ENCODE measurements at regions not wholly inside any gene's neighbourhood (a gene's known extent, or its start where the extent isn't known, plus 50 kb on each side); places are given as distances from the start of the nearest gene placed in this dataset.

DNA sequence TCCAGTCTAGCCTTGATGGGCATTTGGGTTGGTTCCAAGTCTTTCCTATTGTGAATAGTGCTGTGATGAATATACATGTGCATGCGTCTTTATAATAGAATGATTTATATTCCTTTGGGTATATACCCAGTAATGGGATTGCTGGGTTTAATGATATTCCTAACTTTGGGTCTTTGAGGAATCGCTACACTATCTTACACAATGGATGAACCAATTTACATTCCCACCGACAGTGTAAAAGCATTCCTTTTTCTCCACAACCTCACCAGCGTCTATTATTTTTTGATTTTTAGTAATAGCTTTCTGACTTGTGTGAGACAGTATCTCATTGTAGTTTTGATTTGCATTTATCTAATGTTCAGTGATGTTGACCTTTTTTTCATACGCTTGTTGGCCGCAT is 1040.1 kb downstream of the MAT2B start:
- TF ChIP-seq, protein P1, sequence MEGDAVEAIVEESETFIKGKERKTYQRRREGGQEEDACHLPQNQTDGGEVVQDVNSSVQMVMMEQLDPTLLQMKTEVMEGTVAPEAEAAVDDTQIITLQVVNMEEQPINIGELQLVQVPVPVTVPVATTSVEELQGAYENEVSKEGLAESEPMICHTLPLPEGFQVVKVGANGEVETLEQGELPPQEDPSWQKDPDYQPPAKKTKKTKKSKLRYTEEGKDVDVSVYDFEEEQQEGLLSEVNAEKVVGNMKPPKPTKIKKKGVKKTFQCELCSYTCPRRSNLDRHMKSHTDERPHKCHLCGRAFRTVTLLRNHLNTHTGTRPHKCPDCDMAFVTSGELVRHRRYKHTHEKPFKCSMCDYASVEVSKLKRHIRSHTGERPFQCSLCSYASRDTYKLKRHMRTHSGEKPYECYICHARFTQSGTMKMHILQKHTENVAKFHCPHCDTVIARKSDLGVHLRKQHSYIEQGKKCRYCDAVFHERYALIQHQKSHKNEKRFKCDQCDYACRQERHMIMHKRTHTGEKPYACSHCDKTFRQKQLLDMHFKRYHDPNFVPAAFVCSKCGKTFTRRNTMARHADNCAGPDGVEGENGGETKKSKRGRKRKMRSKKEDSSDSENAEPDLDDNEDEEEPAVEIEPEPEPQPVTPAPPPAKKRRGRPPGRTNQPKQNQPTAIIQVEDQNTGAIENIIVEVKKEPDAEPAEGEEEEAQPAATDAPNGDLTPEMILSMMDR (IDR thresholded peaks at IDR 0.05; ENCODE audit: insufficient read depth, low read length, poor library complexity, severe bottlenecking) = no peak
- Histone ChIP-seq H3K36me3 (ENCODE audit: control insufficient read depth, insufficient read depth, low read length) (no peaks in the 10 kb centered on the region), H3K4me3 (ENCODE audit: low read depth, low read length) (no peak overlapping the region), H3K27me3 (ENCODE audit: control insufficient read depth, insufficient read depth, low read length) (no peaks in the 10 kb centered on the region)
- DNase-seq (ENCODE audit: low read depth) = no peak

DNA sequence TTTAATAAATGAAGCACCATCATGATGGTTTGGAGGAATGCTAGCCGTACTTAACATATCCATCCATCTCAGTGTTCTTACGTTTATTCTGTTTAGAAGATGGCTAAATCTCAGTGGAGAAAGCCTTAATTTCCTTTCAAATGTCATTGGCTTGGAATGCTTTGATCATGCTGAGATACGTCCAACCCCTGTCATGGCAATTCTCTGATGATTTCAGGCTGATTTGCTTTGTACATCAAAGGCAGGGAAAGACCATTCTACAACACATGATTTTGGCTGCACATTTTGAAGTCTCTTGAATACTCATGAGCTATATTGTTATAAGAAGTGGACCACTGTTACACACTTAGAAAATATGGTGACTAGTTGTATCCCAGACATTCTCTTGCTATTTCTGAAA is 1048.4 kb downstream of the MAT2B start:
- DNase-seq (ENCODE audit: low read depth) = no peak
- Histone ChIP-seq H3K4me3 (ENCODE audit: low read depth, low read length) (no peak overlapping the region), H3K36me3 (ENCODE audit: control insufficient read depth, insufficient read depth, low read length) (no peaks in the 10 kb centered on the region), H3K27me3 (ENCODE audit: control insufficient read depth, insufficient read depth, low read length) (no peaks in the 10 kb centered on the region)
- TF ChIP-seq, protein P1 (IDR thresholded peaks at IDR 0.05; ENCODE audit: insufficient read depth, low read length, poor library complexity, severe bottlenecking) = no peak

DNA sequence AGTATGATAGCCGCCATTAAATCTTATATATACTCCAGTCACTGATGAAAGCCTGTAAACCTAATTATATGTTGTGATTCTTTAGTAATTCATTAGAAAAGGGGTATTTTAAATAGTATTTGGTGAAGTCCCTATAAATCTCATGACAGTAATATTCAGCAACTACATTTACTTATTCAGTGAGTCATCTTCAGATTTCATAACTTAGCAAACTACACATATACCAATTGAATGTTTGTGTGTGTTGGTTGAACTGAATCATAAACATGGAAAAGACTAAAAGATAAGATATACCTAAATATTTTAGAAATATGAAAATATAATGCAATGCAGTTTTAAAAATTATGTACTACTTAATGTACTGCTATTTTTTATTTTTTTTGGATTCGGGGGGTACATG is 1050.4 kb downstream of the MAT2B start:
- no peak overlapping the region for H3K4me3 ChIP-seq (ENCODE audit: low read depth, low read length)
- TF ChIP-seq, protein P1 (IDR thresholded peaks at IDR 0.05; ENCODE audit: insufficient read depth, low read length, poor library complexity, severe bottlenecking) = no peak
- H3K36me3 ChIP-seq (ENCODE audit: control insufficient read depth, insufficient read depth, low read length) = no peaks in the 10 kb centered on the region
- no peak for DNase-seq (ENCODE audit: low read depth)
- no peaks in the 10 kb centered on the region for H3K27me3 ChIP-seq (ENCODE audit: control insufficient read depth, insufficient read depth, low read length)

DNA sequence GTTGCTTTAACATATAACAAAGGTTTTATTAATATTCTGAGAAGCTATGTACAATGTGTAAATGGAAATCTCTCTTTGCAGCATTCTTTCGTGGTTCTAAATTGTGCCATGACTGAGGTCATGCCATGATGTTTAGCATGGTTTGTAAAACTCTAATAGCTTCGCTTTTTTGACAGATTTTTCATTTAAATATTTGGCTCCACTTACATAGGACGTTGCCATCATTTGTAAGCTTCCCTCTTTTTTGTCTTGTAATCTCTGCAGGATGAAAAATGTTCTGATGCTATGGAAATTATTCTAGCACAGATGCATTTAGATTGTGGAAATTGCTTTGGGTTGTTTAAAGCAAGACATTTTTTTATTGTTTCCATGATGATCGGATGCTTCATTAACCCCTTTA is 1054.8 kb downstream of the MAT2B start:
- Histone ChIP-seq H3K27me3 (ENCODE audit: control insufficient read depth, insufficient read depth, low read length) (no peaks in the 10 kb centered on the region), H3K36me3 (ENCODE audit: control insufficient read depth, insufficient read depth, low read length) (no peaks in the 10 kb centered on the region), H3K4me3 (ENCODE audit: low read depth, low read length) (no peak overlapping the region)
- no peak for DNase-seq (ENCODE audit: low read depth)
- TF ChIP-seq, protein P1 (IDR thresholded peaks at IDR 0.05; ENCODE audit: insufficient read depth, low read length, poor library complexity, severe bottlenecking) = no peak

DNA sequence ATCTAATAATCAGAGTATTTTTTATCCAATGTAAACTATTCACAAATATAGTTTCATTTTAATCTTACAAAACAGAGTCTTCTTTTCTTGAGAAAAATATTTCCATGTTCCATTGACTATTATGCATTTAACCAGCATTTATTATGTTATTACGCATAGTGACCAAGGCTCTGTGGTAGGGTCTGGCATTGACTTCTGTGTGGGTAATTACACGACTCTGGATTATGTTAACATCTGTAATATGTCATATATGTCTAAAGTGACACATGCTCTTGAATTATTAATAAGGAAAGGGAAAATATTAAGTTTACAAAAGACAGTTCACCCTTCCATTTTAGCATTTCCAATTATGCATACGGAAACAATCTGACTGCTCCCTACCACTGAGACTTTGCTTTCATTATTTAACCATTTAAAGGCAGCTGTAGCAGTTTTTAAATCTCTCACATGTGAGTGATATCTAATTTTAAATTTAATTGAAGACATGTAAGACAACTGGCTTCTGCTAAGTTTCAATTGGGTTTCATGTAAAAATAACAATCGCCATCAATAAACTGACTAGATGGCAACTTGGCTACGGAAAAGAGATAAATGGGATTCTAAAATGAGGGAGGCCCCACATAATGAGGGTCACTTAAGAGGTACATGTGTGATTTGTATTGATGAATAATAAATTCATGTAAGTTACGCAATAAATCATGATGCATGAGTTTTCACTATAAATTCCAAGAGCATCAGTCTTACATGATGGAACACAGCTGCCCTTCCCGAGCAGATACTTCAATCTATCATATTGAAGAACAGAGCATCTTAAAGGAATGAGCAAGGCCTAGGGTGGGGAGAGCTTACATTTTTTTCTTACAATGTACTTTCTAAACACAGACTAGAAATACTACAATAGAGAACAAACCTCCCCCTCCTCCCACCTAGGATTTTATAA is 1056.8 kb downstream of the MAT2B start:
- DNase-seq (ENCODE audit: low read depth) = no peak
- H3K4me3 ChIP-seq (ENCODE audit: low read depth, low read length) = no peak overlapping the region
- no peaks in the 10 kb centered on the region for H3K36me3 ChIP-seq (ENCODE audit: control insufficient read depth, insufficient read depth, low read length)
- H3K27me3 ChIP-seq (ENCODE audit: control insufficient read depth, insufficient read depth, low read length) = no peaks in the 10 kb centered on the region
- TF ChIP-seq, protein P1 (IDR thresholded peaks at IDR 0.05; ENCODE audit: insufficient read depth, low read length, poor library complexity, severe bottlenecking) = no peak

DNA sequence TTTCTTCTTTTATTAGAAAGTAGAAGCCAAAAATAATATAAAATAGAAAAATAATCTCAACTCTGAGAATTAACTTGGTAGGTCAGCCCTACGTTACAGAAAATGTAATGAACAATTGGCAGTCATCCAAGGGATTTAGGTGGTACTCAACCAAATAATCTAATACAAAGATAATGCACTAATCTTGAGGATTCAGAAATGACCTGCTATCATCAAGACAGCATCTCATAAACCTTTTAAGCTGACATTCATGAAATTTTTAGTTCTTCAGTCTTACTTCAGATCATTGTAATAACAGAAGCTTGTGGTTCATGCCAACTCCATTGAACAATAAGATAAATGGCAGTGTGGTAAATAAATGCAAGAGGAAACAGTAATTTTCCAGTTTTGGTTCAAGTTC is 1058.0 kb downstream of the MAT2B start:
- Histone ChIP-seq H3K27me3 (ENCODE audit: control insufficient read depth, insufficient read depth, low read length) (no peaks in the 10 kb centered on the region), H3K36me3 (ENCODE audit: control insufficient read depth, insufficient read depth, low read length) (no peaks in the 10 kb centered on the region), H3K4me3 (ENCODE audit: low read depth, low read length) (no peak overlapping the region)
- no peak for DNase-seq (ENCODE audit: low read depth)
- TF ChIP-seq, protein P1 (IDR thresholded peaks at IDR 0.05; ENCODE audit: insufficient read depth, low read length, poor library complexity, severe bottlenecking) = no peak

Data from kidney epithelial cell (primary cell).